ENCODE measurements at regions not wholly inside any gene's neighbourhood (a gene's known extent, or its start where the extent isn't known, plus 50 kb on each side); places are given as distances from the start of the nearest gene placed in this dataset.

DNA sequence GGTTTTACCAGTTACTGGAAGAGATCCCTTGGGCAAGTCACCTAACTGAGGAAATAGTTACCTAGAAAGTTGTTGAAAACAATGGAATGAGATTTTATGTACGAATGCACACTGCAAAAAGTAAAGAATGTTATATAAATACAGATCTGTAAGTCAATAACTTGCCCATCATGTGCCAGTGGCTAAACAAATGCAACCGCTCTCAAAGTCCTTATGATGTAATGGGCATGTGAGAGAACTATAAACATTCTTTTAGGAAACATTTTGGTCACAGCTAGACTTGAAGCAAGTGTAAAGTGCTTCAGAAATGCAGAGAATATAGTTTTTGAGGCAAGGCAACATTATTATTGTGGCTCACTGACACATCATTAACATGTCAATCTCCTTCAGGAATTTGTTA, 1044.5 kb downstream of the TUSC7 start:
- H3K4me3 ChIP-seq (ENCODE audit: low read depth, low read length) = no peak overlapping the region
- DNase-seq (ENCODE audit: low read depth) = no peak
- TF ChIP-seq MYC (IDR thresholded peaks at IDR 0.05; ENCODE audit: low read depth, low read length) (no peak), POLR2A (IDR thresholded peaks at IDR 0.05; ENCODE audit: extremely low read depth, insufficient read length) (no peak)
- TF ChIP-seq, protein P1, sequence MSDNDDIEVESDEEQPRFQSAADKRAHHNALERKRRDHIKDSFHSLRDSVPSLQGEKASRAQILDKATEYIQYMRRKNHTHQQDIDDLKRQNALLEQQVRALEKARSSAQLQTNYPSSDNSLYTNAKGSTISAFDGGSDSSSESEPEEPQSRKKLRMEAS (IDR thresholded peaks at IDR 0.05; ENCODE audit: low read depth, low read length) = no peak
- TF ChIP-seq, protein P2, sequence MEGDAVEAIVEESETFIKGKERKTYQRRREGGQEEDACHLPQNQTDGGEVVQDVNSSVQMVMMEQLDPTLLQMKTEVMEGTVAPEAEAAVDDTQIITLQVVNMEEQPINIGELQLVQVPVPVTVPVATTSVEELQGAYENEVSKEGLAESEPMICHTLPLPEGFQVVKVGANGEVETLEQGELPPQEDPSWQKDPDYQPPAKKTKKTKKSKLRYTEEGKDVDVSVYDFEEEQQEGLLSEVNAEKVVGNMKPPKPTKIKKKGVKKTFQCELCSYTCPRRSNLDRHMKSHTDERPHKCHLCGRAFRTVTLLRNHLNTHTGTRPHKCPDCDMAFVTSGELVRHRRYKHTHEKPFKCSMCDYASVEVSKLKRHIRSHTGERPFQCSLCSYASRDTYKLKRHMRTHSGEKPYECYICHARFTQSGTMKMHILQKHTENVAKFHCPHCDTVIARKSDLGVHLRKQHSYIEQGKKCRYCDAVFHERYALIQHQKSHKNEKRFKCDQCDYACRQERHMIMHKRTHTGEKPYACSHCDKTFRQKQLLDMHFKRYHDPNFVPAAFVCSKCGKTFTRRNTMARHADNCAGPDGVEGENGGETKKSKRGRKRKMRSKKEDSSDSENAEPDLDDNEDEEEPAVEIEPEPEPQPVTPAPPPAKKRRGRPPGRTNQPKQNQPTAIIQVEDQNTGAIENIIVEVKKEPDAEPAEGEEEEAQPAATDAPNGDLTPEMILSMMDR (IDR thresholded peaks at IDR 0.05; ENCODE audit: low read depth, low read length) = no peak

DNA sequence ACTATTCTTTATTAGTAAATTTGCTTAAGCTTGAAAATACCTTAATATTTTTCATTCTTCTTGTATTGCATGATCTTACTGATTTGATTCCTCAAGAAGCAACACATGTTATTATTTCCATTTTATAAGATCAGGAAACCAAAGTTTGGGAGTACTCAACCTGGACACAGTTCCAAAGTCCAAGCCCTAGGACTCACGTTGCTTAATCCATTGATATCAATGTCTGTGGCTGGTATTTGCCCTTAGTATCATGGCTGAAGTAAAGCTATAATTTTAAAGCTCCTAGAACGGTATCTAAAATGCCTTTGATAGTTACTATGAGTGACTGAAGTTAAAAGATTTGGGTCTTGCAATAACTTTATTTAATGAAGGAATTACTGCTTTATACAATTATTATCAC, 1045.3 kb downstream of the TUSC7 start:
- DNase-seq (ENCODE audit: low read depth) = no peak
- H3K4me3 ChIP-seq (ENCODE audit: low read depth, low read length) = no peak overlapping the region
- TF ChIP-seq, protein P1 (IDR thresholded peaks at IDR 0.05; ENCODE audit: low read depth, low read length) = no peak
- TF ChIP-seq POLR2A (IDR thresholded peaks at IDR 0.05; ENCODE audit: extremely low read depth, insufficient read length) (no peak), MYC (IDR thresholded peaks at IDR 0.05; ENCODE audit: low read depth, low read length) (no peak)
- TF ChIP-seq, protein P2 (IDR thresholded peaks at IDR 0.05; ENCODE audit: low read depth, low read length) = no peak

DNA sequence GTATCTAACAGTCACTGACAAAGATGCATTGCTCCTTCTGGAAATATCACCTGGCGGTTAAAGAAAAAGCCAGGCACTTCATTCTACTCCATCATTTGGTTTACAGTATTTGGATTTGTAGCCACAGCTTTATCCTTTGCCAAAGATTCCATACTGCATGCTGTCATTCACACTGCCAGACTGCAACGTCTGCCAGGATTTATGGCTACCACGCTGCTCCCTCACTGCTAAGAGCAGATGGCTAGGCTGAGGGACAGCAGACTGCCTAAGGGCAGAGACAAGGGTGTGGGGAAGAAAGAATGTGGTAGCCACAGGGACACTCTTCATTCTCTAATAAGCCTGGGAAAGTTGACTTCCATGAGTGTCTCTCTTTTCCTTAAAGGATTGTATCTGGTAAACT, 1047.0 kb downstream of the TUSC7 start:
- TF ChIP-seq MYC (IDR thresholded peaks at IDR 0.05; ENCODE audit: low read depth, low read length) = no peak
- TF ChIP-seq, protein P2 (IDR thresholded peaks at IDR 0.05; ENCODE audit: low read depth, low read length) = no peak
- TF ChIP-seq, protein P1 (IDR thresholded peaks at IDR 0.05; ENCODE audit: low read depth, low read length) = no peak
- no peak for TF ChIP-seq POLR2A (IDR thresholded peaks at IDR 0.05; ENCODE audit: extremely low read depth, insufficient read length)
- H3K4me3 ChIP-seq (ENCODE audit: low read depth, low read length) = no peak overlapping the region
- DNase-seq (ENCODE audit: low read depth) = no peak

DNA sequence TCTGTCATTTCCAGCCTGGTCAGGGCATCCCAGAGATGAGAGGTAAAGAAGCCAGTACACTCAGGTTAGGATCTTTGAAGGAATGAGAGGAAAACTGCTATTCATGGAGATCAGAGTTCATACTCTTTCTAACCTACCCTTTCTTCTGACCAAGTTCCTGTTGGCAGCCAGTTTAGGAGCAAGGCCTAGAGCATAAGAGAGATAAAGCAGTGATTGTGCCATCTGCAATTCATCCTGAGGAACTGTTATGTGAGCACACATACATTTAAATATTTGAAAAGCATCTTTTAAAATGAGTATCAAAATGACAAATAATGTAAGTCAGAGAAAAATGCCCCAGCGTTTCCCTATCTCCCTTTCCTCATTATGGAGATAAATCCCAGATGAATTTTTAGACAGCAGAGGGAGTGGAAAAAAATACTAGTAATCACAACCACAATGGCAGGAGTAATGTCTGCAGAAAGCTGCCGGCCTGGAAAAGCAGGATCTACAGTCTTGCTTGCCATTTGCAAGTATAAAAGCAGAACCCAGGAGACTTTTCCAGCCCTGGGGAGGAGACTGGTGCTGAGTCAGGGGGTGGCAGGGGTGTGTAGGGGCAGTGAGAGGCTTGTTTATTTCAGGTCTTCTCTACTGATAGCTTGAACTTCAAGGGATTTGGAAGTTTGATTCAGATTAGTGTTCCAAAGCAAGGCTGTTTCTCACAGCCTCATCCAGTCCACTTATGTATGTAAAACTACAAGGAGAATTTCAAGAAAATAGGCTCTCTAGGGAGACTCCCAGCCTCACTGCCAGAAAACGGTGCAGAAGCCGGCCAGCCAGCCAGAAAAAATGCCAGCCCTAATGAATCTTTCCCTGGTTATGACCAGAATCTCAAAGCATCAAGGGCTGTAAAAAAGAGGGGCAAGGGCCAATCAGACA, 1052.4 kb downstream of the TUSC7 start:
- H3K4me3 ChIP-seq (ENCODE audit: low read depth, low read length) = no peak overlapping the region
- TF ChIP-seq, protein P1 (IDR thresholded peaks at IDR 0.05; ENCODE audit: low read depth, low read length) = no peak
- no peak for TF ChIP-seq POLR2A (IDR thresholded peaks at IDR 0.05; ENCODE audit: extremely low read depth, insufficient read length)
- no peak for TF ChIP-seq MYC (IDR thresholded peaks at IDR 0.05; ENCODE audit: low read depth, low read length)
- TF ChIP-seq, protein P2 (IDR thresholded peaks at IDR 0.05; ENCODE audit: low read depth, low read length) = no peak
- DNase-seq (ENCODE audit: low read depth) = no peak

DNA sequence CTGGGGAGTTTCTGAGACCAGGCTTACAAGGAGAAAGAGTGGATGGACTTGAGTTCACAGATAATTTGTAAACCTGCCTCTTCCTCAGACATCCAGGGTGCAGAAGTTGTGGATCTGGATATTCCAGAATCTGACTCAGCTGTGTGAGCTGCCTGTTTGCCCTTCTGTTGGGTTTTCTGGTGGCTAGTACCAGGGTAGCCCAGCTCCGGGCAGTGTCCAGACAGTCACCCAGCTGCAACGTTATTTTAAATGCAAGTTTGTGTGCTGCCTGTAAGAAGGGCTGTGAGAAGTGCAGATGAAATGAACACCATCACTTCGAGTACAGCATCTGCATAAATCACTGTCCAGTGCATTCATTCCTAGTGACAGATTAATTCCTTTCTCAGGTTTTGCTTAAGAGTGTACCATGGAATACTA, 1053.0 kb downstream of the TUSC7 start:
- no peak overlapping the region for H3K4me3 ChIP-seq (ENCODE audit: low read depth, low read length)
- DNase-seq (ENCODE audit: low read depth) = no peak
- no peak for TF ChIP-seq MYC (IDR thresholded peaks at IDR 0.05; ENCODE audit: low read depth, low read length)
- TF ChIP-seq, protein P1 (IDR thresholded peaks at IDR 0.05; ENCODE audit: low read depth, low read length) = no peak
- TF ChIP-seq, protein P2 (IDR thresholded peaks at IDR 0.05; ENCODE audit: low read depth, low read length) = no peak
- TF ChIP-seq POLR2A (IDR thresholded peaks at IDR 0.05; ENCODE audit: extremely low read depth, insufficient read length) = no peak
